GM19438 (cell line): ENCODE measurements at regions not wholly inside any gene's neighbourhood (a gene's known extent, or its start where the extent isn't known, plus 50 kb on each side); places are given as distances from the start of the nearest gene placed in this dataset.
"Not testable (repeated sequence)": the region's sequence is repeated elsewhere in the genome, so short reads cannot be mapped to it uniquely, and the experiment has no call there.

ENCODE experiments used
- ATAC-seq: cut with Tn5 transposase; IDR thresholded peaks from one replicate; pipeline ENCODE4 v1.9.1; 2021; ENCODE audit warnings: low read depth; ENCODE audit not compliant: unreplicated experiment

GRCh38 chr3:160094562-160094961 lies 105.9 kb downstream of the IL12A start:
- no peak for ATAC-seq

- ATAC-seq: no peak
Observed at GRCh38 chr3:160097478-160097877, 108.8 kb downstream of the IL12A start.

- ATAC-seq: peak; percentile 35
Observed at GRCh38 chr3:160098261-160098908, 109.8 kb downstream of the IL12A start.

- peak; percentile 39 for ATAC-seq
Observed at GRCh38 chr3:160098926-160099626, 110.4 kb downstream of the IL12A start.

GRCh38 chr3:160099834-160100233 lies 111.2 kb downstream of the IL12A start:
- no peak for ATAC-seq

- ATAC-seq: no peak
Observed at GRCh38 chr3:160100610-160101009, 112.0 kb downstream of the IL12A start.

- not testable (repeated sequence) for ATAC-seq
Observed at GRCh38 chr3:160102001-160102400, 113.4 kb downstream of the IL12A start.

GRCh38 chr3:160103397-160103796 lies 114.8 kb downstream of the IL12A start:
- ATAC-seq: no peak

GRCh38 chr3:160105907-160106584 lies 117.4 kb downstream of the IL12A start:
- no peak for ATAC-seq

GRCh38 chr3:160106905-160107861 lies 118.0 kb upstream of the C3orf80 start:
- ATAC-seq: no peak

- ATAC-seq: no peak
Observed at GRCh38 chr3:160108362-160108761, 116.9 kb upstream of the C3orf80 start.

- no peak for ATAC-seq
Observed at GRCh38 chr3:160112481-160112880, 112.7 kb upstream of the C3orf80 start.

GRCh38 chr3:160112996-160113395 lies 112.2 kb upstream of the C3orf80 start:
- ATAC-seq: no peak

GRCh38 chr3:160114355-160114995 lies 110.7 kb upstream of the C3orf80 start:
- ATAC-seq: no peak

- no peak for ATAC-seq
Observed at GRCh38 chr3:160115387-160115786, 109.8 kb upstream of the C3orf80 start.

- no peak for ATAC-seq
Observed at GRCh38 chr3:160124224-160124623, 101.0 kb upstream of the C3orf80 start.

- ATAC-seq: no peak
Observed at GRCh38 chr3:160125258-160125657, 100.0 kb upstream of the C3orf80 start.

GRCh38 chr3:160126051-160126450 lies 99.2 kb upstream of the C3orf80 start:
- no peak for ATAC-seq

- no peak for ATAC-seq
Observed at GRCh38 chr3:160126761-160127160, 98.5 kb upstream of the C3orf80 start.

- peak; percentile 44 for ATAC-seq
Observed at GRCh38 chr3:160127308-160127707, 97.9 kb upstream of the C3orf80 start.
